ENCODE measurements at regions not wholly inside any gene's neighbourhood (a gene's known extent, or its start where the extent isn't known, plus 50 kb on each side); places are given as distances from the start of the nearest gene placed in this dataset.
"Not testable (repeated sequence)": the region's sequence is repeated elsewhere in the genome, so short reads cannot be mapped to it uniquely, and the experiment has no call there.

GRCh38 chr2:199558156-199558555 lies 100.4 kb upstream of the SATB2 start:
- DNase-seq: no peak

DNA sequence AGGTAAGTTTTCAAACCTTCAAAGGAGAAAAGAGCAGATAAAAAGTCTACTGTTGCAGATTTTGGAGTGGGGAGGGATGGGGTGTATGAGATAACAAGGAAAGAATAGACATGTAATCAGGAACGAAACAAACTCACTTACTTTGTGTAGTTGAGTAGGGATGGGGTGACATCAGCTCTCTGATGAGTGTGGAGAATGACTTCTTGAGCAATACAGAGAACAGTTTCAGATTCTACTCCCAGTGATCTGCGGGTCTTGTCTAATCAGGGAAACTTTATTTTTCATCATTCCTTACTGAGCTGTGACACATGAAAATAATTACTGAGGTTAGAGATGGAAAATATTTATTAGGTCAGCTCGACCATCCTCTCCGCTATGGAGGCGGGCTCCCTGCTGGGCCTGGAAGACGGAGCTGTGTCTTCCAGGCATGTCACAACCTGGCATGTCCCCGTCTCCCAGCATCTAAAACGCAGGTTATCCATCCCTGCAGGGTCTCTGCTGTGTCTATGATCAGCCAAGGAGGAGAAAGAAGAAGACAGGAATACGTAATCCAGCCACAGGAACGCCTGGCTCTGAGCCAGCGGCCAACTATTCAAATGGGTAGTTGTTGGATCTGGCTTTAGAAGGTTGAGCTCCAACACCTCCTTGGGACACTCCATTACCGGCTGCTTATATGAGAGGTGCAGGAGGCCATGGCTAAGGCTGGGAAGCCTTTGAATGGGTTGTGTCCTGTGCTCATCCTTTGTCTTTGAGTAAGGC lies 99.0 kb upstream of the SATB2 start:
- DNase-seq: no peak

DNA sequence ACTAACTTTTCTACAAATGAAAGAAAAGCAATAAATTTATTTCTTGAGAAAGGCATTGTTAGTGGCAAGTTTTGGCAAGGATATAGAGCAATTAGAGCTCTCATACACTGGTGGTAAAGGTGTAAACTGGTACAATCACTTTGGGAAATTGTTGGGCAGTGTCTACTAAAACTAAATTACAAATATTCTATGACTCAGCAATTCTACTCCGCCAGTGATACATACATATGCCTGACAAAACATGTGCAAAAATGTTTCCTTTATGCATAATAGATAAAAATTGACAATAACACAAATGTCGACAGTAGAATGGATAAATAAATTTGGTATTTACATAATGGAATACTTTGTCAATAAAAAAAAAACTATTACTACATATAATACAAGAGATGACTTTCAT lies 96.3 kb upstream of the SATB2 start:
- no peak for DNase-seq

DNA sequence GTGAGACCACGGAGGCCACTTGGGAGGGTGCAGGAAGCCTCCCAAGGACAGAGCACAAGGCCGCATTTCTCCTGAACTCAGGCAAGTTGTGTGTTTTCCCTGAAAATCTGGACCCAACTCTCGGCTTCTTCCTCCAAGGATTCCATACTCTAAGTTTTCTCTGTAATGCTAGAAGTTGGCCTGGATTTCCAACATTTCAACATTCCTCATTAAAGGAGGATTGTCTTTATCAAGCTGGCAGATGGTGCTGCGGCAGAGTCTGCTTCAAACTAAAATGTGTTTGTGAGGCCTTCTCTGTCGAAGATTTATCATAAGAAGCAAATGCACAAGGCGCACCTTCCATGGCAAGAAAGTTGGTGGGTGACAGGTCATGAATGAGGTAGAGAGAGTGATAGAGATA lies 94.4 kb upstream of the SATB2 start:
- no peak for DNase-seq

DNA sequence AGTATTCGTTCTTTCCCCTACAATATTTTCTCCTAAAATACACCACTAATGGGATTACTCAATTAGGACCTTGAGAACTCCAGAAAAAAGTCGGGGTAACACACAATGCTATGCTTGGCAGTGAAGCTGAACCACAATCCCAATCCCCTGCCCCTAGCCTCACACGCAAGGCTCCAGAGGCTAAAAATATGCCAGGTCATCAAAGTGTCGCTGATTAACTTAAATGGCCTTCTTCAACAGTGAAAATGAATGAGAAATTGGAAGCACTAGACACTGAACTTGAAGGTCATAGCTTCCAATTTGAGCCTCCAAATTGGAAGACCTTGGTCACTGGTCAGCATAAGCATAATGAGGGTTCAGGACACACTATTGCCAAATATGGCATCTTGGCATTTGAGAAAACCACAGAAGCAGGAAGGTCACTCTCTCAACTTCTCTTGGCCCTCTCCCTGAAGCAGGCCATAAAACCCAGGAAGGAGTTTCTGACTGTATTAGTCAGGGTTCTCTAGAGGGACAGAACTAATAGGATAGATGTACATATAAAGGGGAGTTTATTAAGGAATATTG lies 86.0 kb upstream of the SATB2 start:
- DNase-seq: no peak

GRCh38 chr2:199535445-199536177 lies 77.9 kb upstream of the SATB2 start:
- no peak for DNase-seq

- not testable (repeated sequence) for DNase-seq
These were observed 76.1 kb upstream of the SATB2 start for GRCh38 chr2:199533873-199534272.

GRCh38 chr2:199527071-199527470 lies 69.3 kb upstream of the SATB2 start:
- DNase-seq: no peak

- DNase-seq: no peak
These were observed 67.2 kb upstream of the SATB2 start for GRCh38 chr2:199524689-199525574.

DNA sequence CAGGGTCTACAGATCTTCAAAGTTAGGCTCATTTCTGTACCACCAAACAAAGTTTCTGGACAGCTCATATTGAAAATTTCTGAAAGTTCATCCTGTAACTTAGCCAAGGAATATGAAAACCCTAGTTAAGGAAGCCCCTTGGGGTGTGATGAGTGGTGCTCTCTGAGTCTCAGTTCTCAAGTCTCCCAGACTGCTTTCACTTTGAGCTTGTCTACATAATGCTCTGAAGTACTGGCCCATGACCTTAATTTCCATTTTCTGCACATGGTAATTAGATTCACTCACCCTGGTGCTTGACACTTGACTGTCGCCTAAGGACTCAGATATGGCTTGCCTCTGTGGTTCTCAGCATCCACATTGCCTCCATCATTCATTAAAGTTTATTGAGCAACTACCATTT lies 51.7 kb upstream of the SATB2 start:
- no peak for DNase-seq
